Sigmoid colon (tissue), 4 donors: ENCODE measurements at regions not wholly inside any gene's neighbourhood (a gene's known extent, or its start where the extent isn't known, plus 50 kb on each side); places are given as distances from the start of the nearest gene placed in this dataset.

Source experiments
- EP300 ChIP-seq, 4 donors: sonication (generic); formaldehyde crosslinking; IDR thresholded peaks; one replicate each; pipeline ENCODE4 v1.6.1; 2017; ENCODE audit warnings: antibody characterized with exemption in 4 of 4
- POLR2A ChIP-seq, 2 donors: fragments of 450-650 bp; IDR thresholded peaks; one replicate each; pipeline ENCODE4 v1.6.1; 2016; ENCODE audit warnings: antibody characterized with exemption in 2 of 2, mild to moderate bottlenecking in 2 of 2, moderate library complexity in 2 of 2
- POLR2AphosphoS5 ChIP-seq, 4 donors: sonication (generic); formaldehyde crosslinking; IDR thresholded peaks; one replicate each; pipeline ENCODE4 v1.6.1; 2017; ENCODE audit warnings: antibody characterized with exemption in 4 of 4
- TF ChIP-seq, protein P1 (sequence below), 4 experiments: fragments of 450-650 bp in 3 of 4; fragments of 200-600 bp in 1 of 4; IDR thresholded peaks; one replicate each; pipeline ENCODE4 v1.5.1; 2016 to 2019; ENCODE audit warnings: antibody characterized with exemption in 4 of 4, mild to moderate bottlenecking in 3 of 4, moderate library complexity in 2 of 4

DNA sequence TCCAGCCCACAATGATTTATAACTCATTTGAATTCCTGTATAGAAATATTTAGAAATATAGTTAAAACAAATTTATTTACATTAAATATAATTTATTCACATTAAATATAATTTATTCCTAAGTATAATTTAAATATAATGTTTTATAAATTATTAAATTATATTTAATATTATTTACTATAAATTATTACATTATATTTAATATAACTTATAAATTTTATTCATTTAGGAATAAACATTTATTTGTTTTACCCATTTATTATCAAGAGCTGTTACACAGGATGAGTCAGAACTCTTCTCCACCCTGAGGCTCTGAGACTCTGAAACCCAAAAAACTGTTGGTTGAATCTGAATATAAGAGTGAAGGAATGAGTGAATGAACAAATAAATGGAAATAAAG lies 170.9 kb upstream of the OBI1 start:
- TF ChIP-seq, protein P1, sequence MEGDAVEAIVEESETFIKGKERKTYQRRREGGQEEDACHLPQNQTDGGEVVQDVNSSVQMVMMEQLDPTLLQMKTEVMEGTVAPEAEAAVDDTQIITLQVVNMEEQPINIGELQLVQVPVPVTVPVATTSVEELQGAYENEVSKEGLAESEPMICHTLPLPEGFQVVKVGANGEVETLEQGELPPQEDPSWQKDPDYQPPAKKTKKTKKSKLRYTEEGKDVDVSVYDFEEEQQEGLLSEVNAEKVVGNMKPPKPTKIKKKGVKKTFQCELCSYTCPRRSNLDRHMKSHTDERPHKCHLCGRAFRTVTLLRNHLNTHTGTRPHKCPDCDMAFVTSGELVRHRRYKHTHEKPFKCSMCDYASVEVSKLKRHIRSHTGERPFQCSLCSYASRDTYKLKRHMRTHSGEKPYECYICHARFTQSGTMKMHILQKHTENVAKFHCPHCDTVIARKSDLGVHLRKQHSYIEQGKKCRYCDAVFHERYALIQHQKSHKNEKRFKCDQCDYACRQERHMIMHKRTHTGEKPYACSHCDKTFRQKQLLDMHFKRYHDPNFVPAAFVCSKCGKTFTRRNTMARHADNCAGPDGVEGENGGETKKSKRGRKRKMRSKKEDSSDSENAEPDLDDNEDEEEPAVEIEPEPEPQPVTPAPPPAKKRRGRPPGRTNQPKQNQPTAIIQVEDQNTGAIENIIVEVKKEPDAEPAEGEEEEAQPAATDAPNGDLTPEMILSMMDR (IDR thresholded peaks at IDR 0.05), result no peak
- no peak for TF ChIP-seq POLR2A (IDR thresholded peaks at IDR 0.05)
- TF ChIP-seq POLR2AphosphoS5 (IDR thresholded peaks at IDR 0.05), result no peak
- TF ChIP-seq EP300 (IDR thresholded peaks at IDR 0.05), result no peak
